Tibial nerve (tissue), 4 donors: ENCODE measurements at regions not wholly inside any gene's neighbourhood (a gene's known extent, or its start where the extent isn't known, plus 50 kb on each side); places are given as distances from the start of the nearest gene placed in this dataset.
"Not testable (repeated sequence)": the region's sequence is repeated elsewhere in the genome, so short reads cannot be mapped to it uniquely, and the experiment has no call there.

Experiments used
- DNase-seq, 2 donors: peaks; one replicate each; pipeline ENCODE4 v3.0.0-alpha.2; 2019; ENCODE audit warnings: low spot score in 2 of 2
- H3K27ac ChIP-seq, 4 donors: fragments of 200-600 bp; sonication (generic) in 3 of 4; one replicate each; pipeline ENCODE4 v1.5.1; 2017 to 2019; ENCODE audit warnings: mild to moderate bottlenecking in 1 of 4
- H3K27me3 ChIP-seq, 2 donors: fragments of 200-600 bp; sonication (generic) in 1 of 2; one replicate each; pipeline versions ENCODE4 v1.5.1 to v1.6.0; 2017 to 2019
- H3K36me3 ChIP-seq, 3 donors: fragments of 200-600 bp; sonication (generic); one replicate each; pipeline ENCODE4 v1.5.1; 2018 to 2019
- H3K4me1 ChIP-seq, 4 donors: fragments of 200-600 bp; sonication (generic) in 3 of 4; one replicate each; pipeline ENCODE4 v1.5.1; 2017 to 2019
- H3K4me3 ChIP-seq, 4 donors: fragments of 200-600 bp; sonication (generic) in 3 of 4; one replicate each; pipeline ENCODE4 v1.5.1; 2017 to 2019; ENCODE audit warnings: mild to moderate bottlenecking in 1 of 4, moderate library complexity in 1 of 4
- H3K9me3 ChIP-seq, 4 donors: fragments of 200-600 bp; sonication (generic) in 3 of 4; one replicate each; pipeline ENCODE4 v1.5.1; 2017 to 2019
- CTCF ChIP-seq, 5 experiments: fragments of 200-600 bp in 3 of 5; fragments of 450-650 bp in 2 of 5; sonication (generic) in 3 of 5; IDR thresholded peaks; one replicate each; pipeline ENCODE4 v1.5.1; 2016 to 2019; ENCODE audit warnings: antibody characterized with exemption in 5 of 5, mild to moderate bottlenecking in 3 of 5, moderate library complexity in 2 of 5
- EP300 ChIP-seq, 2 donors: sonication (generic); formaldehyde crosslinking; IDR thresholded peaks; one replicate each; pipeline ENCODE4 v1.6.1; 2017; ENCODE audit warnings: antibody characterized with exemption in 2 of 2, mild to moderate bottlenecking in 1 of 2
- POLR2A ChIP-seq, 2 donors: fragments of 450-650 bp; IDR thresholded peaks; one replicate each; pipeline ENCODE4 v1.6.1; 2017; ENCODE audit warnings: antibody characterized with exemption in 2 of 2, mild to moderate bottlenecking in 2 of 2, moderate library complexity in 2 of 2
- WGBS, 2 donors: methylation state at CpG; one replicate each; pipeline ENCODE4 v1.1.5; 2018; 5-methylcytosine and 5-hydroxymethylcytosine counted together

DNA sequence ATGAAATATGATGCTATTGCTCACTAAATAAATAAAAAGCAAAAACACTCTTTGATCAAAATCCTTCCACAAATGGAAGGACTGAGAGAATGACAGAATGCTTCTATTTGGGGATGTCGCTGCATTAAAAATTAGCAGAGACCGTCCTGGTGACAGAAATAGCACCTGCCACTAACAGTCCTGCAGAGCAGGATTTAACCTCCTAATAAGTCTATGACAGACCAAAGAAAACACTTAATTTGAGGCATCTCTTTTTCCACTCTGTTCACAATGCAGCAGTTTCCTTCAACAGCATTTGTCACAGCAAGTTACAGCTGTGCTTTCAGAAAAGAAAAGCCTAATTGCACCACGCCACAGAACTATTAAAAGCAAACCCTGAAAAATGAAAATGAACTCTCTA lies 140.6 kb upstream of the BEND6 start:
- no peaks in the 10 kb centered on the region for H3K27me3 ChIP-seq
- no peak overlapping the region for H3K4me3 ChIP-seq
- DNase-seq: no peak
- 33 to 39% methylated on average over 3 of the region's 3 CpGs for WGBS, 2 donors
- TF ChIP-seq EP300 (IDR thresholded peaks at IDR 0.05) (no peak), POLR2A (IDR thresholded peaks at IDR 0.05) (no peak), CTCF (IDR thresholded peaks at IDR 0.05) (no peak)
- peaks cover 0 to 66% (median 3%) of the 10 kb centered on the region in 4 donors for H3K4me1 ChIP-seq
- H3K27ac ChIP-seq: peak overlapping the region in 3 of 4 donors; percentile 26 to 54 (median 52)
- H3K9me3 ChIP-seq: no peaks in the 10 kb centered on the region
- H3K36me3 ChIP-seq: no peaks in the 10 kb centered on the region

- not testable (repeated sequence) for H3K4me3 ChIP-seq
- WGBS, 2 donors: 70 to 87% methylated on average over 2 to 3 of the region's 3 CpGs
Measured at GRCh38 chr6:56812851-56813250, 142.1 kb upstream of the BEND6 start.

DNA sequence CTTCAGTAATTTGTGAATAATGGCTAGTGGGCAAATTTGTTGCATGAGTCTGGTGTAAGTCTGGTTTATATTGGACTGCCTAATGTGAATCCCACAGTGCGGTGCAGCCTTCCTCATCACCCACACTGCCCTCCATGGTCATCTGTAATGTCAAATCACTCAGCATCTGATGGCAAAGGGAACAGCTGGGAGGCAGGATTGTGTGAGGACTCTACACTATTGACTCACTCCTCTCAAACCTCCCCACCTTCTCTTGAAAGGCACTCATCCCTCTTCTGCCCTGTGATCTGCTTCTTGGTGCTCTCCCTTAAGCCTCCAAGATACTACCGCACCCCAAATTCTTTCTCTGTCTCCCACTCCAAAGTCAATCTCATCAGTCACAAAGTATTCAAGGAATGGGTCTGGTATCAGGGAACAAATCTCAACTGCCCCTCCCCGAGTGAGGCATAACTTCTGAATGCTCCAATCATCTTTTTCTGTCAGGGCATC lies 146.0 kb upstream of the BEND6 start:
- WGBS, 2 donors: 50 to 56% methylated on average over 3 of the region's 3 CpGs
- no peak for TF ChIP-seq CTCF (IDR thresholded peaks at IDR 0.05)
- no peak for TF ChIP-seq POLR2A (IDR thresholded peaks at IDR 0.05)
- no peak for TF ChIP-seq EP300 (IDR thresholded peaks at IDR 0.05)
- Histone ChIP-seq H3K27ac (peak overlapping the region in 2 of 4 donors; percentile 62 to 68), H3K4me3 (no peak overlapping the region), H3K27me3 (no peaks in the 10 kb centered on the region), H3K36me3 (no peaks in the 10 kb centered on the region), H3K9me3 (no peaks in the 10 kb centered on the region), H3K4me1 (peaks cover 0 to 71% (median 8%) of the 10 kb centered on the region in 4 donors)
- DNase-seq: no peak

More at GRCh38 chr6:56812851-56813250, 142.1 kb upstream of the BEND6 start:
- not testable (repeated sequence) for H3K36me3 ChIP-seq, H3K9me3 ChIP-seq, H3K27ac ChIP-seq, H3K27me3 ChIP-seq, DNase-seq
- peaks cover 0 to 70% (median 10%) of the 10 kb centered on the region in 4 donors for H3K4me1 ChIP-seq

- Histone ChIP-seq H3K27ac (peak overlapping the region in 2 of 4 donors; percentile 15 to 68), H3K4me3 (no peak overlapping the region), H3K36me3 (no peaks in the 10 kb centered on the region), H3K27me3 (no peaks in the 10 kb centered on the region), H3K4me1 (peaks cover 0 to 80% (median 12%) of the 10 kb centered on the region in 4 donors), H3K9me3 (no peaks in the 10 kb centered on the region)
- DNase-seq: no peak
- WGBS, 2 donors: 40 to 55% methylated on average over 4 of the region's 4 CpGs
- TF ChIP-seq POLR2A (IDR thresholded peaks at IDR 0.05) (no peak), CTCF (IDR thresholded peaks at IDR 0.05) (no peak), EP300 (IDR thresholded peaks at IDR 0.05) (no peak)
Measured at GRCh38 chr6:56807989-56808337, 146.9 kb upstream of the BEND6 start.

GRCh38 chr6:56807326-56807988 lies 147.4 kb upstream of the BEND6 start:
- WGBS, 2 donors: 79% methylated on average over 4 of the region's 4 CpGs
- Histone ChIP-seq H3K4me1 (peaks cover 0 to 85% (median 15%) of the 10 kb centered on the region in 4 donors), H3K4me3 (no peak overlapping the region), H3K9me3 (no peaks in the 10 kb centered on the region), H3K27ac (peak overlapping the region in 2 of 4 donors; percentile 68), H3K27me3 (no peaks in the 10 kb centered on the region), H3K36me3 (no peaks in the 10 kb centered on the region)
- DNase-seq: no peak
- TF ChIP-seq EP300 (IDR thresholded peaks at IDR 0.05) (no peak), POLR2A (IDR thresholded peaks at IDR 0.05) (no peak), CTCF (IDR thresholded peaks at IDR 0.05) (no peak)
